DOHH2 (cell line): ENCODE measurements at regions not wholly inside any gene's neighbourhood (a gene's known extent, or its start where the extent isn't known, plus 50 kb on each side); places are given as distances from the start of the nearest gene placed in this dataset.

Experiments
- H3F3A ChIP-seq: fragments of 200-600 bp; sonication (generic), shearing (Covaris generic); 2 replicates; pipeline ENCODE4 v1.6.0; 2016; ENCODE audit warnings: antibody characterized with exemption, mild to moderate bottlenecking; ENCODE audit not compliant: control insufficient read depth, insufficient read depth
- H3K27ac ChIP-seq: fragments of 200-600 bp; sonication (generic); 2 replicates; pipeline ENCODE4 v1.5.1; 2014; ENCODE audit warnings: low read depth, mild to moderate bottlenecking, low read length, moderate library complexity
- H3K27me3 ChIP-seq: fragments of 200-600 bp; sonication (generic); 2 replicates; pipeline ENCODE4 v1.6.1; 2014; ENCODE audit warnings: mild to moderate bottlenecking, low read length, mixed read lengths; ENCODE audit not compliant: control insufficient read depth
- H3K36me3 ChIP-seq: fragments of 200-600 bp; sonication (generic); 2 replicates; pipeline ENCODE4 v1.6.1; 2014; ENCODE audit warnings: mild to moderate bottlenecking, low read length, moderate library complexity, mixed read lengths; ENCODE audit not compliant: control insufficient read depth
- H3K4me1 ChIP-seq: fragments of 200-600 bp; sonication (generic); 2 replicates; pipeline ENCODE4 v1.6.1; 2014; ENCODE audit warnings: mild to moderate bottlenecking, low read length, mixed read lengths; ENCODE audit not compliant: control insufficient read depth
- H3K4me2 ChIP-seq: fragments of 200-600 bp; sonication (generic); 2 replicates; pipeline ENCODE4 v1.6.0; 2014; ENCODE audit warnings: mild to moderate bottlenecking, low read length, moderate library complexity
- H3K4me3 ChIP-seq: fragments of 200-600 bp; sonication (generic); 2 replicates; pipeline ENCODE4 v1.5.1; 2014; ENCODE audit warnings: mild to moderate bottlenecking, low read length, mixed read lengths
- H3K79me2 ChIP-seq: fragments of 200-600 bp; sonication (generic); 2 replicates; pipeline ENCODE4 v1.6.1; 2014; ENCODE audit warnings: mild to moderate bottlenecking, low read length, mixed read lengths; ENCODE audit not compliant: control insufficient read depth
- H3K9me2 ChIP-seq: fragments of 200-600 bp; sonication (generic); replicated peaks from 2 replicates; pipeline ENCODE4 v1.6.1; 2014; ENCODE audit warnings: mild to moderate bottlenecking, low read length, mixed read lengths; ENCODE audit not compliant: control insufficient read depth
- H3K9me3 ChIP-seq: fragments of 200-600 bp; sonication (generic); 2 replicates; pipeline ENCODE4 v1.6.1; 2014; ENCODE audit warnings: antibody characterized with exemption, low read length, mixed read lengths; ENCODE audit not compliant: control insufficient read depth, insufficient read depth
- H4K20me1 ChIP-seq: fragments of 200-600 bp; sonication (generic); 2 replicates; pipeline ENCODE4 v1.6.0; 2014; ENCODE audit warnings: low read depth, mild to moderate bottlenecking, antibody characterized with exemption, low read length, moderate library complexity; ENCODE audit not compliant: control insufficient read depth, insufficient read depth
- CTCF ChIP-seq: fragments of 200-600 bp; sonication (generic); IDR thresholded peaks from one replicate; pipeline ENCODE4 v1.5.1; 2014; ENCODE audit warnings: antibody characterized with exemption, mild to moderate bottlenecking, low read depth, low read length; ENCODE audit not compliant: poor library complexity, severe bottlenecking
- EZH2phosphoT487 ChIP-seq: fragments of 200-600 bp; sonication (generic); IDR thresholded peaks from 2 replicates; pipeline ENCODE4 v1.6.1; 2017; ENCODE audit warnings: borderline replicate concordance, mild to moderate bottlenecking, antibody characterized with exemption, low read length, moderate library complexity, mixed read lengths

GRCh38 chr2:162967811-162968210, 129.2 kb upstream of the KCNH7 start:
- Histone ChIP-seq H3K4me1 (no peaks in the 10 kb centered on the region), H4K20me1 (no peaks in the 10 kb centered on the region), H3K9me2 (no peaks in the 10 kb centered on the region), H3K27ac (no peak overlapping the region), H3K4me3 (no peak overlapping the region), H3K79me2 (no peaks in the 10 kb centered on the region), H3K4me2 (no peak overlapping the region), H3K36me3 (no peaks in the 10 kb centered on the region), H3K9me3 (no peaks in the 10 kb centered on the region), H3F3A (no peaks in the 10 kb centered on the region), H3K27me3 (no peaks in the 10 kb centered on the region)
- TF ChIP-seq CTCF (no peak), EZH2phosphoT487 (no peak)

- Histone ChIP-seq H3K27ac (no peak overlapping the region), H3K4me1 (no peaks in the 10 kb centered on the region), H3K9me2 (no peaks in the 10 kb centered on the region), H3K4me2 (no peak overlapping the region), H3K36me3 (no peaks in the 10 kb centered on the region), H3K79me2 (no peaks in the 10 kb centered on the region), H3K27me3 (no peaks in the 10 kb centered on the region), H4K20me1 (no peaks in the 10 kb centered on the region), H3F3A (no peaks in the 10 kb centered on the region), H3K9me3 (no peaks in the 10 kb centered on the region), H3K4me3 (no peak overlapping the region)
- TF ChIP-seq CTCF, result no peak
- TF ChIP-seq EZH2phosphoT487, result no peak
These were observed 128.6 kb upstream of the KCNH7 start for GRCh38 chr2:162967147-162967546.

- Histone ChIP-seq H3K36me3 (no peaks in the 10 kb centered on the region), H4K20me1 (no peaks in the 10 kb centered on the region), H3K4me1 (no peaks in the 10 kb centered on the region), H3K27me3 (no peaks in the 10 kb centered on the region), H3K4me3 (no peak overlapping the region), H3K9me3 (no peaks in the 10 kb centered on the region), H3K79me2 (no peaks in the 10 kb centered on the region), H3K4me2 (no peak overlapping the region), H3K9me2 (no peaks in the 10 kb centered on the region), H3F3A (no peaks in the 10 kb centered on the region), H3K27ac (no peak overlapping the region)
- no peak for TF ChIP-seq EZH2phosphoT487
- no peak for TF ChIP-seq CTCF
These were observed 126.6 kb upstream of the KCNH7 start for GRCh38 chr2:162965191-162965590.

- no peak overlapping the region for H3K4me3 ChIP-seq
- H3K4me2 ChIP-seq, result no peak overlapping the region
- H3K27me3 ChIP-seq, result no peaks in the 10 kb centered on the region
- no peaks in the 10 kb centered on the region for H4K20me1 ChIP-seq
- no peaks in the 10 kb centered on the region for H3K79me2 ChIP-seq
- H3K9me2 ChIP-seq, result no peaks in the 10 kb centered on the region
- H3F3A ChIP-seq, result no peaks in the 10 kb centered on the region
- no peak for TF ChIP-seq EZH2phosphoT487
- no peak for TF ChIP-seq CTCF
- no peaks in the 10 kb centered on the region for H3K9me3 ChIP-seq
- no peak overlapping the region for H3K27ac ChIP-seq
- H3K36me3 ChIP-seq, result no peaks in the 10 kb centered on the region
- H3K4me1 ChIP-seq, result no peaks in the 10 kb centered on the region
These were observed 125.9 kb upstream of the KCNH7 start for GRCh38 chr2:162964513-162964912.
